Colonic mucosa (tissue), 4 donors: ENCODE measurements at regions not wholly inside any gene's neighbourhood (a gene's known extent, or its start where the extent isn't known, plus 50 kb on each side); places are given as distances from the start of the nearest gene placed in this dataset. TPM values are rescaled to one million over a fixed set of nuclear protein-coding genes. Genes with fewer than 3 reads are reported as not detected.

Experiments used
- DNase-seq: peaks from one replicate; pipeline ENCODE4 v3.0.0-alpha.2; 2020
- H3K27ac ChIP-seq: fragments of 200-600 bp; one replicate; pipeline ENCODE4 v1.8.0; 2021
- H3K27me3 ChIP-seq: fragments of 200-600 bp; one replicate; pipeline ENCODE4 v1.8.0; 2021
- H3K36me3 ChIP-seq: fragments of 200-600 bp; one replicate; pipeline ENCODE4 v1.8.0; 2021
- H3K4me1 ChIP-seq: fragments of 200-600 bp; one replicate; pipeline ENCODE4 v1.8.0; 2021; ENCODE audit warnings: mild to moderate bottlenecking
- H3K4me3 ChIP-seq: fragments of 200-600 bp; one replicate; pipeline ENCODE4 v1.8.0; 2021
- H3K9ac ChIP-seq, 2 donors: one replicate each; pipeline ENCODE4 v1.7.0; 2013; ENCODE audit warnings: control low read depth in 2 of 2, low read depth in 2 of 2, low read length in 2 of 2
- H3K9me3 ChIP-seq: fragments of 200-600 bp; one replicate; pipeline ENCODE4 v1.8.0; 2021
- CTCF ChIP-seq: fragments of 200-600 bp; IDR thresholded peaks from one replicate; pipeline ENCODE4 v1.8.0; 2022; ENCODE audit warnings: antibody characterized with exemption, mild to moderate bottlenecking
- intact Hi-C: fragments of 100-400 bp; cut with DNase I; formaldehyde crosslinking; loops from one replicate; pipeline ENCODE4 v1.14.1; 2022
- microRNA-seq: library from miRNA; unstranded; fragments of <30 nt; microRNA quantifications from one replicate; pipeline ENCODE4, GENCODE V29; 2019
- donor health status: healthy.
- donor health status: DM: no; HTN: no; CAD: no.
- donor health status: DM: no; HTN: no; CAD: no.

DNA sequence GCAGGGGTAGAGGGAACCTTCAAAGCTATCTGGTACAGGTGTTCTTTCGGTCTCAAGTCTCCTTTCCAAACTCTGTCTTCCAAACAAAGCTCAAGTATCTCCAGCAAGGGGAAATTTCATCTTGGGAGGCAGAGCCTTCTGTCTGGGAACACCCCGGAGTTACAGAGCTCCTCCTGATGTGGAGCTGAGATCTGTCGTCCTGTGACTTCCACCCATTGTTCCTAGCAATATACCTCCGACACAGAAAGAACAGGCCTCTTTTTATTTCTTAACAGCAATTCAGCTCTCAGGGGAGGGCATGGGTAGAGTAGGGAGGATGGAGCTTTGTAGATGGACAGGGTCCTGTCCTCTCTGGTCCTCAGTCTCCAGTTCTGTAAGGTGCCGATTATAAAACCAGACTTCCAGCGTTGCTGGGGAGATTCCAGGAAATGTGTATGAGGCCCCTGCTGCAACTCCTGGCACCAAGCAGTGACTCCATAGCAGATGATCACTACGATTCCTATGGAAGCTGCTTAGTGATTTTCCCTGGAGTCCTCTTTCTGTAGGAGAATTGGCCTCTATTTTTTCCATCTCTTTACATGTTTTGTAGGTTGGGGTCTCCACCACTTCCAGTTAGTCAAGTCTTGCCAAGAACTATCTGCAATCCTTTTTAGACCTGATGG lies 56.0 kb upstream of the ARGLU1 start:
- Histone ChIP-seq H3K9ac (no peak overlapping the region), H3K4me1 (no peaks in the 10 kb centered on the region), H3K4me3 (no peak overlapping the region), H3K9me3 (no peaks in the 10 kb centered on the region), H3K36me3 (no peaks in the 10 kb centered on the region), H3K27ac (no peak overlapping the region), H3K27me3 (peaks cover 6% of the 10 kb centered on the region)
- intact Hi-C loops: loop anchor here (10.0 kb wide), 1 partner anchor 1849 kb away; no protein-coding TSS in a partner anchor
- no peak for TF ChIP-seq CTCF
- DNase-seq: no peak

- DNase-seq: no peak
- H3K36me3 ChIP-seq: no peaks in the 10 kb centered on the region
- no peak overlapping the region for H3K27ac ChIP-seq
- peaks cover 6% of the 10 kb centered on the region for H3K27me3 ChIP-seq
- no peak overlapping the region for H3K9ac ChIP-seq
- intact Hi-C loops: loop anchor here (10.0 kb wide), 1 partner anchor 1847 kb away; no protein-coding TSS in a partner anchor
- TF ChIP-seq CTCF: no peak
- H3K9me3 ChIP-seq: no peaks in the 10 kb centered on the region
- no peak overlapping the region for H3K4me3 ChIP-seq
- H3K4me1 ChIP-seq: no peaks in the 10 kb centered on the region
Observed at GRCh38 chr13:106621833-106622232, 53.9 kb upstream of the ARGLU1 start.

DNA sequence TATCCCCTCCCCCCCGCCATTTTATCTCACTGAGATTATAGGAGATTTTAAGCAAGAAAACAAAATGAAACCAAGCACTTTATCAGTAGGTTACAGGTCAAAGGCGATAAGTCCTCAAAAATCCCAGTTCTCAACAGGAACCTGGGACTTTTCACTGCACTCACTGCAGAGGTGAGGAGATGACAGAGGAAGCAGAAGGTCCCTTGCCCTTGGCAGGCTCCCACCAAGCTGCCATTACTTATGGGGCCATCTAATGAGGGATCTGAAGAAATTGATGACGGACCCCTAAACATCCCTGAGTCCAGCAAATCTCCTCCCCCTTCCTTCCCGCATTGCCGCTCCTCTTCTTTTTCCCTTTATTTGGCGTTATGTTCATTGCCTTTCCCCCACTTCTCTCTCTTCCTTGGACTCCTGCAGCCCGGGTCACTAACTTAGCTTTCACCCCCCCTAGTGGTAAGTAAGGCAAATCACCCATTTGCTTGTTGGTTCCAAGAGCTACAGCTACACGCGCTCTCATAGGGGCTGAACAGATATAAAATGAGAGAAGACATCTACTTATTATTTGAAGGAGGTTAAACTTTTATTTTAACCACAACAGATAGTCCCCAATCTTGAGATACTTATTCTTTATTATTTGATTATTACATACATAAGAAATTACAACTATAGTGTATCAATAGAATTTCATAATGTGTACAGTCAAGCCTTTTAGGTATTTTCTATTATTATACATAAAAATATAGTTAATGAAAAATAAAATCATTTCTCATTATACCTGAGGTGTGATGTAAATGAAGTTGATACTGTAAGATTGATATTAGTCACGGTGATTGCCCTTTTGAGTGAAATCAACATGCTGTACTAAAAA lies 52.0 kb upstream of the ARGLU1 start:
- intact Hi-C loops: loop anchor here (5.0 to 10.0 kb wide), 4 partner anchors 53 to 1845 kb away; partner anchors contain the start of genes ARGLU1 and EFNB2
- no peaks in the 10 kb centered on the region for H3K4me1 ChIP-seq
- no peaks in the 10 kb centered on the region for H3K9me3 ChIP-seq
- peak; percentile 46 for DNase-seq
- peak; percentile 58 for TF ChIP-seq CTCF
- H3K36me3 ChIP-seq: no peaks in the 10 kb centered on the region
- peaks cover 6% of the 10 kb centered on the region for H3K27me3 ChIP-seq
- no peak overlapping the region for H3K4me3 ChIP-seq
- H3K27ac ChIP-seq: no peak overlapping the region
- H3K9ac ChIP-seq: no peak overlapping the region

Small RNAs in the stretch of these regions (microRNA-seq; reads per million reads assigned to microRNA genes)
- not detected for gene MIR1267
